ENCODE measurements at regions not wholly inside any gene's neighbourhood (a gene's known extent, or its start where the extent isn't known, plus 50 kb on each side); places are given as distances from the start of the nearest gene placed in this dataset.

GRCh38 chr18:4823091-4823490 is 368.0 kb upstream of the DLGAP1 start:
- ChIA-PET CTCF (no interaction called here), POLR2A (no interaction called here)
- DNase-seq (ENCODE audit: low read depth in 1 of 2, low spot score in 1 of 2) (no peak), FAIRE-seq (no peak), ATAC-seq (no peak)
- Histone ChIP-seq H3K4me1 (no peaks in the 10 kb centered on the region), H3K4me2 (no peak overlapping the region), H3K9me3 (no peaks in the 10 kb centered on the region), H3K27ac (no peak overlapping the region), H3K4me3 (no peak overlapping the region)
- TF ChIP-seq MYC (IDR thresholded peaks at IDR 0.05; ENCODE audit: borderline replicate concordance, low read length): no peak
- TF ChIP-seq NFE2L2 (conservative IDR thresholded peaks at IDR 0.05; ENCODE audit: low read length): no peak
- no peak for TF ChIP-seq HMGXB4 (CRISPR knock-in tag; IDR thresholded peaks at IDR 0.05; ENCODE audit: borderline replicate concordance)
- TF ChIP-seq, protein P1, sequence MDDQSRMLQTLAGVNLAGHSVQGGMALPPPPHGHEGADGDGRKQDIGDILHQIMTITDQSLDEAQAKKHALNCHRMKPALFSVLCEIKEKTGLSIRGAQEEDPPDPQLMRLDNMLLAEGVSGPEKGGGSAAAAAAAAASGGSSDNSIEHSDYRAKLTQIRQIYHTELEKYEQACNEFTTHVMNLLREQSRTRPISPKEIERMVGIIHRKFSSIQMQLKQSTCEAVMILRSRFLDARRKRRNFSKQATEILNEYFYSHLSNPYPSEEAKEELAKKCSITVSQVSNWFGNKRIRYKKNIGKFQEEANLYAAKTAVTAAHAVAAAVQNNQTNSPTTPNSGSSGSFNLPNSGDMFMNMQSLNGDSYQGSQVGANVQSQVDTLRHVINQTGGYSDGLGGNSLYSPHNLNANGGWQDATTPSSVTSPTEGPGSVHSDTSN (IDR thresholded peaks at IDR 0.05): no peak
- TF ChIP-seq RCOR1 (IDR thresholded peaks at IDR 0.05; ENCODE audit: low read depth, low read length): no peak
- TF ChIP-seq, protein P2, sequence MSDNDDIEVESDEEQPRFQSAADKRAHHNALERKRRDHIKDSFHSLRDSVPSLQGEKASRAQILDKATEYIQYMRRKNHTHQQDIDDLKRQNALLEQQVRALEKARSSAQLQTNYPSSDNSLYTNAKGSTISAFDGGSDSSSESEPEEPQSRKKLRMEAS (IDR thresholded peaks at IDR 0.05): no peak
- no peak for TF ChIP-seq POLR2A (IDR thresholded peaks at IDR 0.05; ENCODE audit: low read length)
- no peak for TF ChIP-seq CBX8 (IDR thresholded peaks at IDR 0.05)
- no peak for TF ChIP-seq PHF8 (IDR thresholded peaks at IDR 0.05; ENCODE audit: borderline replicate concordance, low read depth)
- no peak for TF ChIP-seq RFX5 (IDR thresholded peaks at IDR 0.05)
- no peak for TF ChIP-seq POLR2AphosphoS2 (conservative IDR thresholded peaks at IDR 0.05; ENCODE audit: low read length)
- TF ChIP-seq EP300 (IDR thresholded peaks at IDR 0.05): no peak
- WGBS (ENCODE audit: missing lambda C conversion rate): 0% methylated on average over 3 of the region's 3 CpGs

GRCh38 chr18:4821801-4822200 is 366.7 kb upstream of the DLGAP1 start:
- POLR2A ChIA-PET: no interaction called here
- FAIRE-seq: no peak
- Histone ChIP-seq H3K27ac (no peak overlapping the region), H3K4me2 (no peak overlapping the region), H3K9me3 (no peaks in the 10 kb centered on the region), H3K4me3 (no peak overlapping the region), H3K4me1 (no peaks in the 10 kb centered on the region)
- no peak for TF ChIP-seq MYC (IDR thresholded peaks at IDR 0.05; ENCODE audit: borderline replicate concordance, low read length)
- TF ChIP-seq ZNF302 (CRISPR knock-in tag; IDR thresholded peaks at IDR 0.05): no peak
- no peak for TF ChIP-seq HOXB13 (CRISPR knock-in tag; IDR thresholded peaks at IDR 0.05; ENCODE audit: low read depth)
- no peak for TF ChIP-seq ATOH8 (CRISPR knock-in tag; IDR thresholded peaks at IDR 0.05; ENCODE audit: low read depth)
- TF ChIP-seq HOXB5 (CRISPR knock-in tag; IDR thresholded peaks at IDR 0.05): no peak
- TF ChIP-seq, protein P3, sequence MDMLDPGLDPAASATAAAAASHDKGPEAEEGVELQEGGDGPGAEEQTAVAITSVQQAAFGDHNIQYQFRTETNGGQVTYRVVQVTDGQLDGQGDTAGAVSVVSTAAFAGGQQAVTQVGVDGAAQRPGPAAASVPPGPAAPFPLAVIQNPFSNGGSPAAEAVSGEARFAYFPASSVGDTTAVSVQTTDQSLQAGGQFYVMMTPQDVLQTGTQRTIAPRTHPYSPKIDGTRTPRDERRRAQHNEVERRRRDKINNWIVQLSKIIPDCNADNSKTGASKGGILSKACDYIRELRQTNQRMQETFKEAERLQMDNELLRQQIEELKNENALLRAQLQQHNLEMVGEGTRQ (IDR thresholded peaks at IDR 0.05): no peak
- no peak for TF ChIP-seq RNF2 (IDR thresholded peaks at IDR 0.05; ENCODE audit: borderline replicate concordance, low read depth)
- no peak for TF ChIP-seq CBX2 (IDR thresholded peaks at IDR 0.05; ENCODE audit: borderline replicate concordance, low read depth)
- TF ChIP-seq BCL3 (IDR thresholded peaks at IDR 0.05): no peak
- no peak for TF ChIP-seq FOSL2 (IDR thresholded peaks at IDR 0.05)
- TF ChIP-seq FOSL2 (CRISPR knock-in tag; IDR thresholded peaks at IDR 0.05): no peak
- no peak for TF ChIP-seq RARB (CRISPR knock-in tag; IDR thresholded peaks at IDR 0.05)
- no peak for TF ChIP-seq ZSCAN20 (CRISPR knock-in tag; IDR thresholded peaks at IDR 0.05)
- TF ChIP-seq, protein P4, sequence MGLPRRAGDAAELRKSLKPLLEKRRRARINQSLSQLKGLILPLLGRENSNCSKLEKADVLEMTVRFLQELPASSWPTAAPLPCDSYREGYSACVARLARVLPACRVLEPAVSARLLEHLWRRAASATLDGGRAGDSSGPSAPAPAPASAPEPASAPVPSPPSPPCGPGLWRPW (IDR thresholded peaks at IDR 0.05): no peak
- no peak for TF ChIP-seq GATA3 (IDR thresholded peaks at IDR 0.05; ENCODE audit: borderline replicate concordance)
- no peak for TF ChIP-seq RAD21 (conservative IDR thresholded peaks at IDR 0.05 in 1 of 2, IDR thresholded peaks at IDR 0.05 in 1 of 2)
- no peak for TF ChIP-seq ESRRA (IDR thresholded peaks at IDR 0.05; ENCODE audit: borderline replicate concordance, low read length)
- no peak for TF ChIP-seq RFX5 (IDR thresholded peaks at IDR 0.05)
- no peak for TF ChIP-seq SMC3 (IDR thresholded peaks at IDR 0.05)
- TF ChIP-seq CBX8 (IDR thresholded peaks at IDR 0.05): no peak
- no peak for TF ChIP-seq HOXA7 (CRISPR knock-in tag; IDR thresholded peaks at IDR 0.05)
- no peak for ATAC-seq
- 0% methylated on average over 2 of the region's 2 CpGs for WGBS (ENCODE audit: missing lambda C conversion rate)
- CTCF ChIA-PET: no interaction called here
- no peak for DNase-seq (ENCODE audit: low read depth in 1 of 2, low spot score in 1 of 2)

All from A549 (cell line).